ENCODE measurements at regions not wholly inside any gene's neighbourhood (a gene's known extent, or its start where the extent isn't known, plus 50 kb on each side); places are given as distances from the start of the nearest gene placed in this dataset.

GRCh38 chr4:122015203-122015602 lies 63.3 kb upstream of the TRPC3 start:
- no peak overlapping the region for H3K4me3 Mint-ChIP-seq (ENCODE audit: unreplicated experiment)
- H3K4me1 Mint-ChIP-seq (ENCODE audit: unreplicated experiment): no peaks in the 10 kb centered on the region
- no peaks in the 10 kb centered on the region for H3K9me3 Mint-ChIP-seq (ENCODE audit: unreplicated experiment)
- H3K27ac Mint-ChIP-seq (ENCODE audit: unreplicated experiment): no peak overlapping the region
- peaks cover 1% of the 10 kb centered on the region for H3K27me3 Mint-ChIP-seq (ENCODE audit: unreplicated experiment)
- no peak for DNase-seq (ENCODE audit: low spot score)
- TF ChIP-seq CTCF (IDR thresholded peaks at IDR 0.05; ENCODE audit: unreplicated experiment): no peak
- no peaks in the 10 kb centered on the region for H3K36me3 Mint-ChIP-seq (ENCODE audit: low read depth, unreplicated experiment)

DNA sequence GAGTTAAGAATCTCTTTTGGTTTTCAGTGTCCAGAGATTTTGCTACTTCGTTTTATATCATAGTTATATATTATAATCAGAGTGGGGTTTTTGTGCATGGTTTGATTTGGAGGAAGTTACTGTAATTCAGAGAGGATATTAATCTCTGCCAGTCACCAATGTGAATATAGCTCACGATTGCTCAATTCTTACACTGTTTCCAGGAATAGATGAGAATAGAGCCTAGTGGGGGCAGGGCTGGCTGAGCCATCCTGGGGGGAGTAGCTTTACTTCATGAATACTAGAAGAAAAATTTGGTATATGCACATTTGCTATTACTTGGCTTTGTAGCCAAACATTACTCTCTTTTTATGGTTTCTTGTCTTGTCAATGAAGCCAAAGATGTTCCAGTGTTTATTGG lies 60.9 kb upstream of the TRPC3 start:
- Mint-ChIP-seq H3K27ac (ENCODE audit: unreplicated experiment) (no peak overlapping the region), H3K36me3 (ENCODE audit: low read depth, unreplicated experiment) (no peaks in the 10 kb centered on the region), H3K4me1 (ENCODE audit: unreplicated experiment) (no peaks in the 10 kb centered on the region), H3K9me3 (ENCODE audit: unreplicated experiment) (no peaks in the 10 kb centered on the region), H3K27me3 (ENCODE audit: unreplicated experiment) (peaks cover 1% of the 10 kb centered on the region), H3K4me3 (ENCODE audit: unreplicated experiment) (no peak overlapping the region)
- no peak for TF ChIP-seq CTCF (IDR thresholded peaks at IDR 0.05; ENCODE audit: unreplicated experiment)
- DNase-seq (ENCODE audit: low spot score): no peak

DNA sequence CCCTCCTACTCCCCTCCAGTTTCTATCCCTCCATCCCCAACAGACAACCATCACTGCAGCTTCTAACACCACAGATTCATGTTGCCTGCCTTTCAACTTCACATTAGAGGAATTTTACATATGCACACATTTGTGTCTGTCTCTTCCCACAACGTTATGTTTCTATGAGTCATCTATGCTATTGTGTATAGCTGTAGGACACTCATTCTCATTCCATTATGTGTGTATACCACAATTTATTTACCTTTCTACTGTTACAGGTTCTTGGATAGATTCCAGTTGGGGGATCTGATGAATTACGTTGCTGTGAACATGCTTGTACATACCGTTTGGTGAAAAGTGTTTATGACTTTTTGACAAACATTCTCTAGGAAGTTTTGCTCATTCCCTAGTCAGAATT lies 58.8 kb upstream of the TRPC3 start:
- Mint-ChIP-seq H3K4me3 (ENCODE audit: unreplicated experiment) (no peak overlapping the region), H3K4me1 (ENCODE audit: unreplicated experiment) (no peaks in the 10 kb centered on the region), H3K27ac (ENCODE audit: unreplicated experiment) (no peak overlapping the region), H3K36me3 (ENCODE audit: low read depth, unreplicated experiment) (no peaks in the 10 kb centered on the region), H3K27me3 (ENCODE audit: unreplicated experiment) (peaks cover 3% of the 10 kb centered on the region), H3K9me3 (ENCODE audit: unreplicated experiment) (no peaks in the 10 kb centered on the region)
- no peak for DNase-seq (ENCODE audit: low spot score)
- TF ChIP-seq CTCF (IDR thresholded peaks at IDR 0.05; ENCODE audit: unreplicated experiment): no peak

GRCh38 chr4:122009524-122009923 lies 57.7 kb upstream of the TRPC3 start:
- DNase-seq (ENCODE audit: low spot score): no peak
- Mint-ChIP-seq H3K27me3 (ENCODE audit: unreplicated experiment) (peaks cover 3% of the 10 kb centered on the region), H3K9me3 (ENCODE audit: unreplicated experiment) (no peaks in the 10 kb centered on the region), H3K36me3 (ENCODE audit: low read depth, unreplicated experiment) (no peaks in the 10 kb centered on the region), H3K4me3 (ENCODE audit: unreplicated experiment) (no peak overlapping the region), H3K27ac (ENCODE audit: unreplicated experiment) (no peak overlapping the region), H3K4me1 (ENCODE audit: unreplicated experiment) (no peaks in the 10 kb centered on the region)
- no peak for TF ChIP-seq CTCF (IDR thresholded peaks at IDR 0.05; ENCODE audit: unreplicated experiment)

- Mint-ChIP-seq H3K4me3 (ENCODE audit: unreplicated experiment) (no peak overlapping the region), H3K36me3 (ENCODE audit: low read depth, unreplicated experiment) (no peaks in the 10 kb centered on the region), H3K9me3 (ENCODE audit: unreplicated experiment) (no peaks in the 10 kb centered on the region), H3K27ac (ENCODE audit: unreplicated experiment) (no peak overlapping the region), H3K27me3 (ENCODE audit: unreplicated experiment) (peaks cover 6% of the 10 kb centered on the region), H3K4me1 (ENCODE audit: unreplicated experiment) (no peaks in the 10 kb centered on the region)
- no peak for DNase-seq (ENCODE audit: low spot score)
- no peak for TF ChIP-seq CTCF (IDR thresholded peaks at IDR 0.05; ENCODE audit: unreplicated experiment)
Observed at GRCh38 chr4:122007016-122007415, 55.2 kb upstream of the TRPC3 start.
